ENCODE measurements at regions not wholly inside any gene's neighbourhood (a gene's known extent, or its start where the extent isn't known, plus 50 kb on each side); places are given as distances from the start of the nearest gene placed in this dataset.

DNA sequence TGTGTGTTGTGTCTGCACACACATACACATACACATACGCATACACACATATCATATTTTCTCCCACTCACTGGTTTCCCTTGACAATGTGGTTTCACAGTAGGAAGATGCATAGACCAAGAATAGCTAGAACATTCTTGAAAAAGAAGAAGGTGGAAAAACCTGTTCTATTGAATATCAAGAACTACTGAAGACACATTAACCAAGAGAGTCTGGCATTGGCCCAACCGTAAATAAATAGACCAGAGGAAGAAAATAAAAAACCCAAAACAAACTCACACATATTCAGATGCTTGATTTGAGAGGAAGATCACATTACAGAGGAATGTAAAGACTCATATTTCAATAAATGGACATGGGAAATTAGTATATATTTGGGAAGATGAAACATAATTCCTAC is 311.3 kb downstream of the FOXG1 start (continued):
- TF ChIP-seq AFF4 (CRISPR knock-in tag; IDR thresholded peaks at IDR 0.05) (no peak), BRF1 (IDR thresholded peaks at IDR 0.05; ENCODE audit: borderline replicate concordance, extremely low read depth, insufficient read length) (no peak), WHSC1 (IDR thresholded peaks at IDR 0.05; ENCODE audit: low read length) (no peak), NCOA6 (IDR thresholded peaks at IDR 0.05) (no peak), MAZ (CRISPR knock-in tag; conservative IDR thresholded peaks at IDR 0.05 in 1 of 2, IDR thresholded peaks at IDR 0.05 in 1 of 2) (no peak), SUPT5H (IDR thresholded peaks at IDR 0.05) (no peak), RNF2 (IDR thresholded peaks at IDR 0.05) (no peak), SLC30A9 (CRISPR knock-in tag; IDR thresholded peaks at IDR 0.05) (no peak), SMARCA4 (IDR thresholded peaks at IDR 0.05) (no peak), MXI1 (IDR thresholded peaks at IDR 0.05; ENCODE audit: low read depth, low read length) (no peak)
- TF ChIP-seq, protein P1, sequence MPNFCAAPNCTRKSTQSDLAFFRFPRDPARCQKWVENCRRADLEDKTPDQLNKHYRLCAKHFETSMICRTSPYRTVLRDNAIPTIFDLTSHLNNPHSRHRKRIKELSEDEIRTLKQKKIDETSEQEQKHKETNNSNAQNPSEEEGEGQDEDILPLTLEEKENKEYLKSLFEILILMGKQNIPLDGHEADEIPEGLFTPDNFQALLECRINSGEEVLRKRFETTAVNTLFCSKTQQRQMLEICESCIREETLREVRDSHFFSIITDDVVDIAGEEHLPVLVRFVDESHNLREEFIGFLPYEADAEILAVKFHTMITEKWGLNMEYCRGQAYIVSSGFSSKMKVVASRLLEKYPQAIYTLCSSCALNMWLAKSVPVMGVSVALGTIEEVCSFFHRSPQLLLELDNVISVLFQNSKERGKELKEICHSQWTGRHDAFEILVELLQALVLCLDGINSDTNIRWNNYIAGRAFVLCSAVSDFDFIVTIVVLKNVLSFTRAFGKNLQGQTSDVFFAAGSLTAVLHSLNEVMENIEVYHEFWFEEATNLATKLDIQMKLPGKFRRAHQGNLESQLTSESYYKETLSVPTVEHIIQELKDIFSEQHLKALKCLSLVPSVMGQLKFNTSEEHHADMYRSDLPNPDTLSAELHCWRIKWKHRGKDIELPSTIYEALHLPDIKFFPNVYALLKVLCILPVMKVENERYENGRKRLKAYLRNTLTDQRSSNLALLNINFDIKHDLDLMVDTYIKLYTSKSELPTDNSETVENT (CRISPR knock-in tag; IDR thresholded peaks at IDR 0.05) = no peak
